OCI-M2 (cell line): ENCODE measurements at regions not wholly inside any gene's neighbourhood (a gene's known extent, or its start where the extent isn't known, plus 50 kb on each side); places are given as distances from the start of the nearest gene placed in this dataset.

ENCODE experiments used
- DNase-seq: peaks from one replicate; lab custom pipeline; 2025; ENCODE audit not compliant: unreplicated experiment; lab: John Stamatoyannopoulos, UW

DNA sequence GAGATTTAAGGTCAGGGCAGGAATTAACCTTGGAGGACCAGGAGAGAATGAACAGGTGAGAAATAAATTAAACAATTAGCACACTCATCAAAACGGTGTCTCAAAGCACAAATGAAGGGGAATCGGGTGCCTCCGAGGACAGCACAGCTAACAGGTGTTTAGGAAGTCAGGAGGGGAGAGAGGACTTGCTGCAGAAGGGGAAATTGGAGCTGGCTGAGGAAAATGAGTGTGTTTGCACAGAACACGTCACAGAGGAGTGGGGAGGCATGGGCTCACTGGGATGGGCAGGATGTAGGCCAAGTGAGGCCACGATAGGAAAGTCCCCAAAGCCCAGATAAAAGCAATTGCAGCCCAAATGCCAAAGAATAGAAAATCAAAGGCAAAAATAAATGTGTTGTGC, 121.7 kb downstream of the ZNF664 start:
- no peak for DNase-seq

DNA sequence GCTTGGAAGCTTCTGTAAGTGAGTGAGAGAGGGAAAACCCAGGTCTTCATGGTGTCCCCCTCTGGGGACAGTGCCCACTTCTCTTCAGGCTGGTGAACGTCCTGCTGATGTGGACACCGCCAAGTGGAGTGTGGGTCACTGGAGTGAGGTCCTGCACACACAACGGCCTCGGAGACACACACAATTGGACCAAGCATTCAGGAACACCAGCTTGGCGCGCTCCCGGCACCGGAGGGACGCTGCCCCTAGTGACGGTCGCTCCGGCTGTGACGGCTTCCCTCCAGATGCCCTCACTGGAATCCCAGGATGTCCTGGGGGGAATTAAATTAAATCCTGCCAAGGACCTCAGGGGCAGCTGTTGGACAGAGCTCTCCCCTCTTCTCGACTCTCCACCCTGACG, 123.1 kb downstream of the ZNF664 start:
- DNase-seq: no peak

DNA sequence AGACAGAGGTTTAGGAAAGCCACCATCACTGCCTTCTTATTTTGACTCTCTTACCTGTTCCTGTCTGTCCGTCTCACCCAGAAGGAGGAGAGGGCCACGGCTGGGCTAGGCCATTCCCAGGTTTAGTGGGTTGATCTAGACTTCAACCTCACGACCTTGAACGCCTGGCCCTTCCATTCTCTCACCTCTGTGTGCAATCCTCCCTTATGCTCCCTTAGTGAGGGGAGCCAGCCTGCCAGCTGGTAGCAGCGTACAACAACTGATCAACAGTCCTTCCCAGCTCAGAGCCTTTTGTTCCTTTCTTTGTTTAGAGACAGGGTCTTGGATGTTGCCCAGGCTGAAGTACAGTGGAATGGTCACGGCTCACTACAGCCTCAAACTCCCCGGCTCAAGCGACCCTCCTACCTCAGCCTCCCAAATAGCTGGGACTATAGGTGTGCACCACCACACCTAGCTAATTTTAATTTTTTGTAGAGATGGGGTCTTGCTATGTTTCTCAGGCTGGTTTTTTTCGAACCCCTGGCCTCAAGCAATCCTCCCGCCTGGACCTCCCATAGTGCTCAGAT, 123.9 kb downstream of the ZNF664 start:
- no peak for DNase-seq

- DNase-seq: no peak
Measured at GRCh38 chr12:124097701-124098100, 124.7 kb downstream of the ZNF664 start.

DNA sequence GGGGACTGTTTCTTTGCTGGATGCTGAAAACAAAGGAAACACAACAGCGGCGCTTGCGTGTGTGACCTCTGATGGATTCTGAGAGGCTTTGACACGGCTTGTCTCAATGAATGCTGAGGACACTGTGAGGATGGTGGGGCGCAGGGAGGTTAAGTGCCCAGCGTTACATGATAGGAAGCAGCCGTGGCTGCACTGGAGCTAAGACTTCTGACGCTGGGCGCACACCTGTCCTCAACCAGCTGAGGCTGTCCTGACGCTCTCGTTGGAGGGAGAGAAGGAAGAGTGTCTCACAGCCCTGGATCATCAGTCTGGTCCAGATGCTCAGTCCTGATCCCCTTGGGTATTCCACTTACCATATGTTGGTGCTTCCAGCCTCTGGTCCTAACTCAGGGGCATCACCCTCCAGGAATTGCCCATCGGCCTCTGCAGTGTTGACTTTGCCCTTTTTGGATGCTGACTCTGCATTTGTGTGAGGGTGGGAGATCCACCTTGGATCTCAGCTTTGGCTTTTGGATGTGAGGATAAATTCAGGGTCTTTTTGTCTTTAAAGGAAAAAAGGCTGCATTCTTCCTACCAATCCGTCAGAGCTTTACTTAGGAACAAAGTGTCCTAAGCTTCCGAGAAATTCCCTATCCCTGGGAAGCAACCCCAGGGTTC, 125.2 kb downstream of the ZNF664 start:
- no peak for DNase-seq

DNA sequence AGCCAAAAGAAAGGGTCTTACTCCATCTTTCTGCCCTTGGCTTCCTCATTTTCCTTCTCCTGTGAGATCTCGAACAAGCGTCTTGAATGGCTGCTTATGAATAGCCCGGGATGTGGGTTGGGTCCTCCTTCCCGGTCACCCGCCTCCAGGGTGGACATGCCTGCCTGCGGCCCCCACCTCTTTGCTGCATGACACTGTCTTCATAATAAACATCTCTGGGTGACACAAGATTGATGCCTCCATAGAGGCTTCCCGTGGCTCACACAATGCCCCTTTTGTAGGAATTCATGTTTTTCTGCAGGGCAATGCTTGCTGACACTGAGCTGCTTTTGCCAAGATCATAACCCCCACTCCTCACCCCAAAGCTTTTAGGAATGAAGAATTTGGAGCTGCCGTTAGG, 125.9 kb downstream of the ZNF664 start:
- DNase-seq: no peak

DNA sequence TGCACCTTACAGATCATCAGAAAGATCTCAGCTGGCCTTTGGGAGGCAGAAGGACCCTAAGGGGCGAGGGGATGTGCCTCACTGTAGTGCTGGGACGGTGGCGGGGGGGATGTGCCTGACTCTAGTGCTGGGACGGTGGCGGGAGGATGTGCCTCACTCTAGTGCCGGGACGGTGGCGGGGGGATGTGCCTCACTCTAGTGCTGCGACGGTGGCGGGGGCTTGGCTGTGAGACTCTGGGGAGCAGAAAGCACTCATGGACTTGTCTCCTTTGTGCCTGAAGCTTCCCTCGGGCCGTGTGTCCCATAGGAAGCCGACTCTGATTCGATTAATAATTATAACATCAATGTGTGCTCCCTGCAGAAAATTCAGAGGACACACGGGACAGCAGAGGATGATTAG, 126.6 kb downstream of the ZNF664 start:
- DNase-seq: no peak

- no peak for DNase-seq
Measured at GRCh38 chr12:124100572-124101178, 127.7 kb downstream of the ZNF664 start.

DNA sequence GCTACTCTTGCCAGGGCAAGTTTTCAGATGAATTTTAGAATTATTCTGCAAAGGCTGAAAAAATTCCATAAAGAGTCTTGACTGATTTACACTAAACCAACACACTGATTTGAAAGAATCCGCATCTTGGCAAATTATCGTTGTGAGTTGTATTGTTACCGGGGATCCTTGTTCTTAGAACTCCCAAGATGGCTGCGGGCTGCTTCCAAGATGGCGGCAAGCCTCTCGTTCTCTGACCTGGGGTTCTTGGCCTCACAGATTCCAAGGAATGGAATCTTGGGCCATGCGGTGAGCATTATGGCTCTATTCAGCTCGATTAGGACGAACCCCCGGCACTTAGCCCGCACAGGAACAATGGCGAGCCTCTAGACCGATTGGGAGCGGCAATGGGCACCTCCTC, 132.5 kb downstream of the ZNF664 start:
- DNase-seq: no peak

DNA sequence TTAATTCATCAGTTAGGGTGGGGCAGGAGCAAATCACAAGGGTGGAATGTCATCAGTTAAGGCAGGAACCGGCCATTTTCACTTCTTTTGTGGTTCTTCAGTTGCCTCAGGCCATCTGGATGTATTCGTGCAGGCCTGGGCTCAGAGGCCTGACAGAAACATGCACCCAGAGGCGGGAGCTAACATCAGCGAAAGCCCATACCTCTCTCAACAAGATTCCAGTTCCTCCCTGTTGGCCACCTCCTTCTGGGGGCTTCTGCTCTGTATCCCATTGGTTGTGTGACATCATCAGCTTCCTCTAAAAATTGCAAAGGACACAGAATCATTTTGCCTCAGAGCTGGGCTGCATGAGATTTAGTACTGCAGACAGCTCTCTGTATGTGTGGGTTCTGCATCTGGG, 134.3 kb downstream of the ZNF664 start:
- DNase-seq: no peak

GRCh38 chr12:124109760-124110159, 136.7 kb downstream of the ZNF664 start:
- no peak for DNase-seq

GRCh38 chr12:124110372-124110883, 137.4 kb downstream of the ZNF664 start:
- peak; percentile 1 for DNase-seq

- peak; percentile 0 for DNase-seq
Measured at GRCh38 chr12:124111006-124111405, 138.0 kb downstream of the ZNF664 start.

GRCh38 chr12:124114316-124114715, 141.3 kb downstream of the ZNF664 start:
- no peak for DNase-seq

DNA sequence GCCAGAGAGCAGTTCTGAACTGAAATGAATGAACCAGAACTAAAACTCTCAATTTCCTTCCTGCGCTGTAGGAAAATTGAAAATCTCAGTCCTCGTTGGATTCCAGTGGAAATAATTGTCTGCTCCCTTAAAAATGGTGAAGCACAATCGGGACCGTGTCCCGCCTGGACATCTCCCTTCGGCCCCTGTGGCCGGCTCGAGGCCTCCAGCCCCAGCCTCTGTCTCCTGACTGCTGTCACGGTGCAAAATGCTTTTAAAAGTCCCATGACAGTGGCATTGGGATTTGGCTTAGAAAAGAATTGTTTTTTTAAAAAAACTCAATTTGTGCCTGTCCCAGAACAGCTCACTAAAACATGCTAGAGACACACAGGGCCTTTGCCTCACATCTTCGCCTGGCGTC, 142.5 kb downstream of the ZNF664 start:
- no peak for DNase-seq

DNA sequence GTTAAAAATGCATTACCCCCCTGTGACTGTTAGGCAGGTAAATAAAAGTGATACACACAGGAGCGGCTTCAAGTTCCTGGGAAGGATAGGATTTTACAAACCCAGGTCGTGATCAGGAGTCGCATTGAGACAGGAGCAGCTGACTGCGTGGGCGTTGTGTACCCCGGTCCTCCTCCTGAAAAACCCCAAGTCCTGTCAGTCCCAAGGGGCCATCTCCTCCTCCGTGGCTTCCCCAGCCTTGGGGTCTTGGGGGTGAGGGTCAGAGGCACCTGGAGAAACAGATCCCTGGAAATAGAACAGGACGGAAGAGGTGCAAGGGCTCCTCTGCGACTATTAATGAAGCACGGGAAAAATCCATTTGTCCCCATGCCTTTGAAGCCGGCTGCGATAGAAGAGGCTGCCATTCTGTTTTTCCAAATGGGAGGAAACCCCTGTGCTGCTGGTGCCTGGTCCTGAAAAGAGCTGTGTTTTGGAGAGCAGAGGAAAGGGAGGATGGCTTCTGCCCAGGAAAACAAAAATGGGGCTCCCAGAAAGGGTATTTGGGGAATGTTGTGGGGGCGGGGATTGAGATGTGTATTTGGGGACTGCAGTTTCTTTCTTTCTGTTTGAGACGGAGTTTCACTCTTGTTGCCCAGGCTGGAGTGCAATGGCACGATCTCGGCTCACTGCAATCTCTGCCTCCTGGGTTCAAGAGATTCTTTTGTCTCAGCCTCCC, 143.1 kb downstream of the ZNF664 start:
- DNase-seq: no peak

- no peak for DNase-seq
Measured at GRCh38 chr12:124120739-124121138, 147.7 kb downstream of the ZNF664 start.

- DNase-seq: no peak
Measured at GRCh38 chr12:124122722-124123121, 149.7 kb downstream of the ZNF664 start.

DNA sequence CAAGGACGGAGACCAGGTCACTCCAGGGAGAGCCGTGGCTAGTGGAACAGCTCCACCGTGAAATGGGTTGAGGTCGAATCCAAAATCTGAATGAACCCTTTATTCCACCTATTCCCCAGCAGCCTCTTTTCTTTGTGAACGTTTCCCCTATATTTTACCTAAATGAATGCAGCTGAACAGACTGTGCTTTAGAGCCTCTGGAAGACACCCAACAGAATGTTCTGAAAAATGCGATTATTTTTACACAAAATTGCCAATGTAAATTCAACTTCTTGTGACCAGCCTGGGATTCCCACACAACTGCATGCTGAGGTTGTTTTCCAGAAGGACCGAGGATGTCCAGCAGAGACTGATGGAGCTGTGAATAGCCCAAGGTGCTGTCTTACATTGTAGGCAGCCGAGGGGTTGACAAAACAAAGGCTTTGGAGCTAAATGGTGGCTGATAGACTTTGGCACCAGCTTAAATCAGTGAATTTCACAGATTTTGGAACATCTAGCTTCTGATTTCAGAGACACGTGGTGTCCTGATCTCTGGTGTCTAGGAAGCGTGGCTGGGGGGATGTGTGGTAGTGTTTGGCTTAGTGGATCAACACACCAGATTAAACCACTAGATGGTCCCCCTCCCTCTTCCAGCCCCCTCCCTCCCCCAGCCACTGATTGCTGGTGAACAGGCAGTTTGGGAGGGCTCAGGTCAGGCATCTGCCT, 150.4 kb downstream of the ZNF664 start:
- no peak for DNase-seq

DNA sequence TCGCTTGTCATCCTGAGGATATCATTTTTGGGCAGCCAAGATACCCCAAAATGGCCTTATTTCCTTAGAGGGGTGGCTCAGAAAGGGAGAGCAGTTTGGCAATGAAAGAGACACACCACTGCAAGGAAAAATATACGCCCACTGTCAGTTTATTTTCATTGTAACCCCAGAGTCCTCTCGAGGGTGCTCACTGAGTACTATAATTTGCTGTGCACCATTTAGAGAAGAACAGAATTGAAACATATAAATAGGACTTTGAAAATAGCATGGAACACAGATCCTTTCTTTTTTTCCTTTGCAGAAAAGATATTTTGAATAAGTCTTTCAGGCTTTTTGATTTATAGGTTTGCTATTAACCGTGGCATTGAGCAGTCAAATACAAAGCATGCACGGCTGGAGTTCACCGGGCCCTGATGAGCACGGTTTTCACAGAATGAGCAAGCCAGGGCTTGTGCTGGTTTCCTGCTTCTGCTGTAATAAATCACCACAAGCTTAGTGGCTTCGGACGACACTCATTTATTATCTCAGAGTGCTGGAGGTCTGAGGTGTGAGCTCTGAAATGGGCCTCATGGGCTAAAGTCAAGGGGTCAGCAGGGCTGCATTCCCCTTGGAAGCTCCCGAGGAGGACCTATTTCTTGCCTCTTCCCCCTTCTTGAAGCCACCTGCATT, 152.3 kb downstream of the ZNF664 start:
- no peak for DNase-seq
